ENCODE measurements at regions not wholly inside any gene's neighbourhood (a gene's known extent, or its start where the extent isn't known, plus 50 kb on each side); places are given as distances from the start of the nearest gene placed in this dataset.

DNA sequence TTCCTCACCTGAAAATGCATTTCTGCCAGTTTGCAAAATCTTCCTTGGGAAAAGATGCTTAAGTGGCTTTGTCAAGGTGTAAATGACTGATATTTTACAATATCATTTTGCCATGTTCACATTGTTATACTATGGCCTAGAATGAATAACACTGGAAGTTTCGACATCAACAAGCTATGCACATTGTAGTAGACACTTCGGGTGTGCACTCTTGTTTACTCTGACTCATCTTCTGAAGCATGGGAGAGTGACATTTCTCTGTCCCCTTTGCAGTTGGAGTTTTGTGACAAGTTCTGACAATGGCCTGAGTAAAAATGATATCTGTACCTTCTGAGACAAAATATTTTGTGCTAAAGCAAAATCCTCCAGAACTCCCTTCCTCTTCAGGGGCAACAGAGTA, 567.0 kb upstream of the RGMA start:
- H3K36me3 ChIP-seq (ENCODE audit: insufficient read depth, low read length) = no peaks in the 10 kb centered on the region
- no peak overlapping the region for H3K27ac ChIP-seq (ENCODE audit: low read depth, low read length)
- no peaks in the 10 kb centered on the region for H3K9me3 ChIP-seq (ENCODE audit: low read length)
- H3K4me3 ChIP-seq (ENCODE audit: low read depth in 1 of 2, low read length in 2 of 2) = no peak overlapping the region
- H3K9ac ChIP-seq (ENCODE audit: low read length) = no peak overlapping the region
- no peaks in the 10 kb centered on the region for H3K27me3 ChIP-seq (ENCODE audit: control insufficient read depth in 1 of 2, insufficient read depth in 2 of 2, low read length in 2 of 2)
- H3K4me1 ChIP-seq (ENCODE audit: insufficient read depth, low read length) = no peaks in the 10 kb centered on the region

DNA sequence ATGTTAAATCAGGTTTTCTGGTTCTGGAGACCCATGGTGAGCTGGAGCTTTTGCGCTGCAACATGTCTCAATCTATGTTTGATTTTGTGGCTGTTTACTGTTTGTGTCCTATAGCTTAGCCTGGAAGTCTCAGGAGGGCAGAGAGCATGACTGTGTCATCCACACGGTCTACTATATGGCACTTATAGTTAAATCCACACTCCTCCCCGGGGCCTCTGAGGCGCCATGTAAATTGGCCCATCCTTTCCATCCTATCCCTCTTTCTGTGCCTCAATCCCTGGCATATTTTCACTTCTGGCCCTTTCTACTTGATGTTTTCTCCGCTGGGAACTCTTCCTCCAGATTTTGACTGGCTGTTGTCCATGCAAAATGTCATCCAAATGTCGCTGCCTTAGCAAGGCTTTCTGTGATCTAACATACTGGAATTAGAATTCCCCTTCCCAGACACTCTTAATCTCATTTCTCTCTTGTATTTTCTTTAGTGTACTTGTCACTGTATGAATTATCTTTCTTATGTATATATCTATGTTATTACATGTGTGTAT, 560.8 kb upstream of the RGMA start:
- H3K4me1 ChIP-seq (ENCODE audit: insufficient read depth, low read length) = no peaks in the 10 kb centered on the region
- H3K36me3 ChIP-seq (ENCODE audit: insufficient read depth, low read length) = no peaks in the 10 kb centered on the region
- H3K9me3 ChIP-seq (ENCODE audit: low read length) = no peaks in the 10 kb centered on the region
- H3K27ac ChIP-seq (ENCODE audit: low read depth, low read length) = no peak overlapping the region
- H3K4me3 ChIP-seq (ENCODE audit: low read depth in 1 of 2, low read length in 2 of 2) = no peak overlapping the region
- H3K27me3 ChIP-seq (ENCODE audit: control insufficient read depth in 1 of 2, insufficient read depth in 2 of 2, low read length in 2 of 2) = no peaks in the 10 kb centered on the region
- no peak overlapping the region for H3K9ac ChIP-seq (ENCODE audit: low read length)

DNA sequence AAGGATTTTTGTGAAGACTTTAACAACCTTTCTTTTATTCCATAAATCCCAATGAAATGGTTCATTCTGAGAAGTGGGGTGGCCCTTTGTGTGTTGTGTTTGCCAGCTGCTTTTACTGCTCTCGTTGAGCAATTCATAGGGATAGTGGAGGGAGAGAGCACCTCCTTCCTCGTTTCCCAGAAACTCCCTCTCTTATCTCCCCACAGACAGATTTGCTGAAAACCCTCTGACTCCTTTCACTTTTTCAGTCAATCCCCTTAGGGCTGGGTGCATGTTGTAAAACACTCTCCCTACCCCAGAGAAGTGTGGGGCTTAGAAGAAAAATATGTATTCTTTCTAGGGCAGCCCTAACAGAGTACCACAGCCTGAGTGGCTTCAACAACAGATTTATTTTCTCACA, 557.2 kb upstream of the RGMA start:
- no peak overlapping the region for H3K9ac ChIP-seq (ENCODE audit: low read length)
- H3K27me3 ChIP-seq (ENCODE audit: control insufficient read depth in 1 of 2, insufficient read depth in 2 of 2, low read length in 2 of 2) = no peaks in the 10 kb centered on the region
- no peak overlapping the region for H3K4me3 ChIP-seq (ENCODE audit: low read depth in 1 of 2, low read length in 2 of 2)
- no peak overlapping the region for H3K27ac ChIP-seq (ENCODE audit: low read depth, low read length)
- H3K4me1 ChIP-seq (ENCODE audit: insufficient read depth, low read length) = no peaks in the 10 kb centered on the region
- no peaks in the 10 kb centered on the region for H3K9me3 ChIP-seq (ENCODE audit: low read length)
- H3K36me3 ChIP-seq (ENCODE audit: insufficient read depth, low read length) = no peaks in the 10 kb centered on the region

DNA sequence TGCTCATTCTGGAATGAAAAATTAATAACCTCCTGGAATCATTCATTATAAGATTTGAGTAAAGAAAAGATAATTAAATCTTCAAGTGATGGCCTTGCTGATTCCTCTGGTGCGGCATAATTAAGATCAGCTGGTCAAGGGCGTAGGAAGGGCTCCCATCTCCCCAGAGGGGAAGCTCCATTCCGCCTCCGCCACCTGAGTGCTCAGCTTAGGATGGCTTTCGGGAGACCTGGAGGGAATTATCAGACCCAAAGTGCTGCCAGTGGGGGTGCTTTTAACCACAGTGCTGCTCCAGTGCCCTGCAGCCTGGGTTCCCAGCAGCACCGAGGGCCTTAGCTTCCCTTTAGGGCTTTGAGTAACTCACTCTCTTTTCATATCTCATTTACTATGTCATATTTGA, 556.6 kb upstream of the RGMA start:
- Histone ChIP-seq H3K36me3 (ENCODE audit: insufficient read depth, low read length) (no peaks in the 10 kb centered on the region), H3K27ac (ENCODE audit: low read depth, low read length) (no peak overlapping the region), H3K27me3 (ENCODE audit: control insufficient read depth in 1 of 2, insufficient read depth in 2 of 2, low read length in 2 of 2) (no peaks in the 10 kb centered on the region), H3K4me1 (ENCODE audit: insufficient read depth, low read length) (no peaks in the 10 kb centered on the region), H3K9ac (ENCODE audit: low read length) (no peak overlapping the region), H3K4me3 (ENCODE audit: low read depth in 1 of 2, low read length in 2 of 2) (no peak overlapping the region), H3K9me3 (ENCODE audit: low read length) (no peaks in the 10 kb centered on the region)

DNA sequence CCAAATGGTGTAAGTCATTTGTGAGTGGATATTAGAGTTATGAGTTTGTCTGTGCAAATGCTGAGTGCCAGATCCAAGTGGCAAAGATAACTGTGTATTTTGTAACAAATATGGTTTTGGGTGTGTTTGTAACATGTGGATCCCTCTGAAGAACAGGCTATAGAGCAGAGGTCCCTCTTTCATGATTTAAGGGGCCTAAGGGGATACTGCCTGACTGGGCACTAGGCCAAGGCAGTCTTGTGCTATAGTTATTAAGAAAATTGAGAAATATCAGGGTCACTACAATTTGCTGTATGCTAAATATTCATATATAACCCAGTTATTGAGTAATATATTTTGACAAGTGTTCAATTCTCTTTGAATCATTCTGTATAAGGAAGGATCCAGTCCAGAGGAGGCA, 555.6 kb upstream of the RGMA start:
- H3K4me3 ChIP-seq (ENCODE audit: low read depth in 1 of 2, low read length in 2 of 2) = no peak overlapping the region
- no peak overlapping the region for H3K9ac ChIP-seq (ENCODE audit: low read length)
- no peaks in the 10 kb centered on the region for H3K27me3 ChIP-seq (ENCODE audit: control insufficient read depth in 1 of 2, insufficient read depth in 2 of 2, low read length in 2 of 2)
- no peaks in the 10 kb centered on the region for H3K4me1 ChIP-seq (ENCODE audit: insufficient read depth, low read length)
- no peaks in the 10 kb centered on the region for H3K36me3 ChIP-seq (ENCODE audit: insufficient read depth, low read length)
- no peak overlapping the region for H3K27ac ChIP-seq (ENCODE audit: low read depth, low read length)
- H3K9me3 ChIP-seq (ENCODE audit: low read length) = no peaks in the 10 kb centered on the region

DNA sequence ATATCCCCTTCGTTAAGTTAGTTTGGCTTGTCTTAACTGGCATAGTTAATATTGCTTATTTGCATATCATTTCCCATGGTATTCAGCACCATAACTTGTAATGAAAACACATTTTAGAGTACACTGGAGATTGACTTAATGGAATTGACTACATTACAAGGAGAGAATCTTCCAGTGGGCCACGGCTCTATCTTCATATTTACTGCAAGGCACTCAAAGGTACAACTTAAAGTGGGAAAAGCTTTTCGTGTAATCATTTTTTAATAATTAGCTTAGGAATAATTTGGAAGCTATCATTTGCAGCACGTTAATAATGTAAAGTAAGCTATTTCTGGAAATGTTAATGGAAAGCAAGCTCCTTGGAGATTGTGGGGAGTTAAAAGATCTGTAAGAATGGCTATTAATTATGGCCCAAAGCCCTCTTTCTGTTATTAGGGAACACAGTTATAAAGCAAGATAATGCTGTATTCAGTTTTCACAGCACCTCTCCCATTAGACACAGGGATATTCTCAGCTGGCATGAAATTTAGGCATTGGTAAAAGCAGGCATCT, 551.5 kb upstream of the RGMA start:
- no peaks in the 10 kb centered on the region for H3K36me3 ChIP-seq (ENCODE audit: insufficient read depth, low read length)
- H3K27me3 ChIP-seq (ENCODE audit: control insufficient read depth in 1 of 2, insufficient read depth in 2 of 2, low read length in 2 of 2) = no peaks in the 10 kb centered on the region
- no peak overlapping the region for H3K27ac ChIP-seq (ENCODE audit: low read depth, low read length)
- no peak overlapping the region for H3K9ac ChIP-seq (ENCODE audit: low read length)
- H3K4me1 ChIP-seq (ENCODE audit: insufficient read depth, low read length) = no peaks in the 10 kb centered on the region
- no peak overlapping the region for H3K4me3 ChIP-seq (ENCODE audit: low read depth in 1 of 2, low read length in 2 of 2)
- H3K9me3 ChIP-seq (ENCODE audit: low read length) = no peaks in the 10 kb centered on the region

DNA sequence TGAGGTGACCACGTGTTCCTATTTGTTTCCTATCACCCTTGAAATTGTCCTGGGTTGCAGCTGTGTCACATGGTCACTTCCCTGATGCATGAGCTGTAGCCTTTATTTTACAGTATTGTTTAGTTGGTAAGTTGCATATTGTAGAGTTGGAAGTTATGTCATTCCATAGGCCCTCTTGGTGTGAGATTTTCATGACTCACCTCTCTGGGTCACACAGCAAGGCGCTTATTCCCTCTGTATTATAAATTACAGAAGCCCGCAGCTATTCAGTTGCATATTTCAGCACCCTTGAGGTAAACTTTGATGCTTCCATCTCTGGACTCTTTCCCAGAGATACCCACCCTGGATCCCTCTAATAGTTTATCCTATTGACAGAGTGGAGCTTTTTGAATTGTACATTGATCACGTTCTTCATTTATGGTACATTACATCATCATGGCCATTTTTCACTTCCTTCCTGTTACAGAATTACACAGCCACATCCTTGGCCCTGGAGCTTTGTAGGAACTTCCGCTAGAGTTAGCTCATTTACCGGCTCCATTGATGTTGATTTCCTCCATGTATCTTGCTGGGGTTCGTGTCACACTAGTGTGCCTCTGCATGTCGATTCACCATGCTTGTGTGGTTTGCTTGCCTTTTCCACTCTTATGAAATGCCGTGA, 543.1 kb upstream of the RGMA start:
- no peaks in the 10 kb centered on the region for H3K9me3 ChIP-seq (ENCODE audit: low read length)
- H3K9ac ChIP-seq (ENCODE audit: low read length) = no peak overlapping the region
- H3K36me3 ChIP-seq (ENCODE audit: insufficient read depth, low read length) = no peaks in the 10 kb centered on the region
- no peaks in the 10 kb centered on the region for H3K27me3 ChIP-seq (ENCODE audit: control insufficient read depth in 1 of 2, insufficient read depth in 2 of 2, low read length in 2 of 2)
- no peaks in the 10 kb centered on the region for H3K4me1 ChIP-seq (ENCODE audit: insufficient read depth, low read length)
- H3K27ac ChIP-seq (ENCODE audit: low read depth, low read length) = no peak overlapping the region
- no peak overlapping the region for H3K4me3 ChIP-seq (ENCODE audit: low read depth in 1 of 2, low read length in 2 of 2)

DNA sequence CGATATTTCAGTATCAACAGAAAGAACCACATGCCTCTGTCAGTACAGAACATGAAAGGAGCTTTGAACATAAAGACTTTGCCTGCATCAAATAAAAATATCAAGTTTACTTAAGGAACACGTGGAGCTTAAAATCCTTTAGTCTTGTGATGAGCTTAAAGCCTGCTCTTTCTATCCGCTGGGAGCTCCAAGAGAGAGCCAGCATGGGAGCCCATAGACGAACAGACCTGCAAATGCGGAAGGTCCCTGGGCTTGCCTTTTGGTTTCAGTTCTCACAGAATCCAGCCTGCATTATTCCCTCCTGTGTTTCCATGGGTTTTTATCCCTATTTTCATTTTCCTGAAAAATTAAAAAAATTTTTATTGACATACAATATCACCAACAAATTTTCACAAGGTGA, 530.6 kb upstream of the RGMA start:
- no peaks in the 10 kb centered on the region for H3K36me3 ChIP-seq (ENCODE audit: insufficient read depth, low read length)
- H3K27me3 ChIP-seq (ENCODE audit: control insufficient read depth in 1 of 2, insufficient read depth in 2 of 2, low read length in 2 of 2) = no peaks in the 10 kb centered on the region
- H3K4me1 ChIP-seq (ENCODE audit: insufficient read depth, low read length) = no peaks in the 10 kb centered on the region
- H3K27ac ChIP-seq (ENCODE audit: low read depth, low read length) = no peak overlapping the region
- H3K4me3 ChIP-seq (ENCODE audit: low read depth in 1 of 2, low read length in 2 of 2) = no peak overlapping the region
- no peaks in the 10 kb centered on the region for H3K9me3 ChIP-seq (ENCODE audit: low read length)
- H3K9ac ChIP-seq (ENCODE audit: low read length) = no peak overlapping the region

DNA sequence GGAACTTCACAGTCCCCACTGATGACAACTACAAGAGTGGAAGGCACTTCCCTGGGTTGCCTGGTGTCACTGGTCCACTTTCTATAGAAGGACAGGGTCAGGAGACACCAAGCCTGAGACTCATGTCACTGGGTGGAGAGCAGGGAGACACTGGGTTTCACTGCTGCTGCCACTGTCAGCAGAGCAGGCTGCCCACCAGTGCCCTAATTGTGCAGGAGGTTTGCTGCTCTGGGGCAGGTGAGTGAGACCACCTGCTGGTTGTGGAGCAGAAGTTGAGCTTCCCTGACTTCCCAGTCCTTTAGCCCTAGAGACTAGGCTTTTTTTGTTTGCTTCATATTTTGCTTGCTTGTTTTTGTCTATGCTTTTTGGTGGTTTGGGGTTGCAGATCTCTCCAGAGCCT, 528.4 kb upstream of the RGMA start:
- H3K36me3 ChIP-seq (ENCODE audit: insufficient read depth, low read length) = no peaks in the 10 kb centered on the region
- no peak overlapping the region for H3K27ac ChIP-seq (ENCODE audit: low read depth, low read length)
- H3K4me1 ChIP-seq (ENCODE audit: insufficient read depth, low read length) = no peaks in the 10 kb centered on the region
- H3K27me3 ChIP-seq (ENCODE audit: control insufficient read depth in 1 of 2, insufficient read depth in 2 of 2, low read length in 2 of 2) = no peaks in the 10 kb centered on the region
- H3K9me3 ChIP-seq (ENCODE audit: low read length) = no peaks in the 10 kb centered on the region
- no peak overlapping the region for H3K4me3 ChIP-seq (ENCODE audit: low read depth in 1 of 2, low read length in 2 of 2)
- no peak overlapping the region for H3K9ac ChIP-seq (ENCODE audit: low read length)

DNA sequence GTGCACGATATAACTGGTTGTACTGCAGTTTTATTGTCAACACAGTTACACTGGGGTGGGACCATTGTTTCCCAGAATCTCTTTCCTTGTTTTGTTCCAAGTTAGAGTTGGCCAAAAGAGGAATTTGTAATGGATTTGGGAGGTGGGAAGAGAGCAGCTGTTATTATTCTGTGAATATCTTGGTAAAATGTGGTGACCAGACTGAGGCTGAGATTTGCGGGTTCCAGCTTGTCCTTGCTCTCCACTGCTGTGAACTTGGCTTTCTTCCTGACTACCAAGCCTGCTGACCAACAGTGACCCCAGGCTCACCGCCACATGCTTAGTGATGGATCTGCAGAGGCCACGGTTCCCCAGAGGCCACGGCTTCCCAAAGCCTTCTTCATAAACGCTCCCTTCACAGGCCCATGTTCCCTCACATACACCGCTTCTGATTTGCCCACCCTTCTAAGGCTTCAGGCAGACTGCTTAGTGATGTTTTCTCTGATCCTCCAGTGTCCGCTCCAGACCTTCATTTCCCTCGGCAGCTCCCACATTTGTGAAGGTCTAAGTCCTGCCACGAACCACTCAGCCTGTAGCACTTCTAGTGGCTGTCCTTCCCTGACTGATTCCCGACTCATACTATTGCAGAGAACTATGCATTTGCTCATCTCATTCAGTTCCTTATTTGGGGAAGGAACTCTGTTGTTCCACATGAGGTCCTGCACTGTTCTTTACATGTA, 525.5 kb upstream of the RGMA start:
- Histone ChIP-seq H3K36me3 (ENCODE audit: insufficient read depth, low read length) (no peaks in the 10 kb centered on the region), H3K27ac (ENCODE audit: low read depth, low read length) (no peak overlapping the region), H3K4me3 (ENCODE audit: low read depth in 1 of 2, low read length in 2 of 2) (no peak overlapping the region), H3K9ac (ENCODE audit: low read length) (no peak overlapping the region), H3K4me1 (ENCODE audit: insufficient read depth, low read length) (no peaks in the 10 kb centered on the region), H3K9me3 (ENCODE audit: low read length) (no peaks in the 10 kb centered on the region), H3K27me3 (ENCODE audit: control insufficient read depth in 1 of 2, insufficient read depth in 2 of 2, low read length in 2 of 2) (no peaks in the 10 kb centered on the region)

DNA sequence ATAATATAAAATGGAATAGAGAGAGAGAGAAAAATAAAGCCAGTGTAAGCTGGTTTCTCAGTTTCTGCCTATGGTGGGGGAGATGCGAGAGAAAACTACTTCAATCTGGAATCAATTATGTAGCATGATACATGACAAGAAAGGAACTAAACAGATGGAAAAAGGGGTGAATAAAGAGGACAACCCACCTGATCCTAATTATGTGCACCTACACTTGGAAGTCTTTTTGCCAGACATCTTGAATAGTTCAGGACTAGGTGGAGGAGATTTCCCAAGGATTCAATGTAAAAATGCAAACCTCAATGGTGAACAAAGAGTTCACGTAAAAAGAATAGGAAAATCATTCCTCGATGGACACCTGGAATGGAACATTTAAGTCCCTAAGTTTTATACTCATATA, 524.4 kb upstream of the RGMA start:
- no peak overlapping the region for H3K27ac ChIP-seq (ENCODE audit: low read depth, low read length)
- H3K36me3 ChIP-seq (ENCODE audit: insufficient read depth, low read length) = no peaks in the 10 kb centered on the region
- no peak overlapping the region for H3K9ac ChIP-seq (ENCODE audit: low read length)
- no peak overlapping the region for H3K4me3 ChIP-seq (ENCODE audit: low read depth in 1 of 2, low read length in 2 of 2)
- no peaks in the 10 kb centered on the region for H3K4me1 ChIP-seq (ENCODE audit: insufficient read depth, low read length)
- no peaks in the 10 kb centered on the region for H3K27me3 ChIP-seq (ENCODE audit: control insufficient read depth in 1 of 2, insufficient read depth in 2 of 2, low read length in 2 of 2)
- no peaks in the 10 kb centered on the region for H3K9me3 ChIP-seq (ENCODE audit: low read length)

All from muscle layer of colon (tissue), 2 donors.